Embryonic facial prominence (tissue), 1 donor: ENCODE measurements at regions not wholly inside any gene's neighbourhood (a gene's known extent, or its start where the extent isn't known, plus 50 kb on each side); places are given as distances from the start of the nearest gene placed in this dataset.

Experiments
- DNase-seq: peaks from one replicate; pipeline ENCODE4 v3.0.0-alpha.2; 2016; ENCODE audit errors: extremely low spot score

DNA sequence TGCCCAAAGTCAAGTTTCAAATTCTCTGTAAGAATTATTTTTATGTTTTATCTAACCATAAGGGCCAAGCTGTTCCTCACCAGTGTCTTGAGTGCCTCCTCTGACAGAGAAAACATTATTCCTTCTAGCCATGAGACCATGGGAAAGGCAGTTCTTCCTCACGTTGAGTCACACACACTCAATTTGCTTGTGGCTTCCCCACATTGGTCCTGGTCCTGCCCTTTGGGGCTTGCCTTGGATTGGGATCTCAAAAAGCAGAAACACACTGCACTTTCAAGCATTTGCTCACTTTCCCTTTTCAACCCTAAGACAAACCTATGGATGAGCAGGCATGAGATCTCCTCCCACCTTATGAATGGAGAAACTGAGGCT is 248.3 kb upstream of the IGFBP3 start:
- DNase-seq = no peak

- DNase-seq = no peak
These were observed 247.8 kb upstream of the IGFBP3 start for GRCh38 chr7:46168671-46169383.

- DNase-seq = no peak
These were observed 247.2 kb upstream of the IGFBP3 start for GRCh38 chr7:46168231-46168630.

DNA sequence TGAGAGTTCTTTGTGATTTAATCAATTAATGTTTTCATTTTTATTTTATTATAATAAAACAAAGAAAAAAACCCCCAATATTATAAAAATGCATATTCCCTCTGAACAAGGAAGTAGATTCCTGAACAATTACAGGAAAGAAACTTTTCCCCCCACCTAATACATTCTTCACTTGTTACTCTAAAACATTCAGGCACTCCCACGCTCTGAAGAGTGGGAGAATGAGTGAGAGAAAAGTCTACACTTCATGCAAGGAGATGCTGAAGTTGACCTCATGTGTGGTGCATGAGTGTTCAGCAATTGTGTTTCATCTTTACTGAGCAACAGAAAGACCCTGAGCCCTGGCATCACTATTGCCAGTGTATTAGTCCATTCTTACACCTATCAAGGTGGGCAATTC is 244.2 kb upstream of the IGFBP3 start:
- no peak for DNase-seq

GRCh38 chr7:46164629-46165028 is 243.6 kb upstream of the IGFBP3 start:
- DNase-seq = no peak

- no peak for DNase-seq
These were observed 242.2 kb upstream of the IGFBP3 start for GRCh38 chr7:46163246-46163645.

DNA sequence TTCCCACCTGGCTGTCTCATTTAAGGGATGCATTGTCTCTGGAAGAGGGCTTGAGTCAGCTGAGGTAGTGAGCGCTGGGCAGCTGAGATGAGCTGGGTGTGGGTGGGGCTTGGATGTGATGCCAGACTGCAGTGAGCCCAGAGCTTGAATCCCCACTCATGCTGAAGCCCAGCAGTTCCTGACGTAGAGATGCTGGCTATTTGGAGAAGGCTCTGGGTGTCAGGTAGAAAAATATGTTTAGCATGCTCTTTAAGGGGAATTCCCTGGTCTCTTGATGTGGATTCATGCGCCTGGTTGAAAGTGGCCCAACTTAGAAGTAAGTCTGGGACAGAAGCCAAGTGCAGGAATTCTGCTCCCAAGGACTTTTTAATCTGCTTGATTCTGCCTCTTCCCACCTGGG is 241.5 kb upstream of the IGFBP3 start:
- DNase-seq = no peak

DNA sequence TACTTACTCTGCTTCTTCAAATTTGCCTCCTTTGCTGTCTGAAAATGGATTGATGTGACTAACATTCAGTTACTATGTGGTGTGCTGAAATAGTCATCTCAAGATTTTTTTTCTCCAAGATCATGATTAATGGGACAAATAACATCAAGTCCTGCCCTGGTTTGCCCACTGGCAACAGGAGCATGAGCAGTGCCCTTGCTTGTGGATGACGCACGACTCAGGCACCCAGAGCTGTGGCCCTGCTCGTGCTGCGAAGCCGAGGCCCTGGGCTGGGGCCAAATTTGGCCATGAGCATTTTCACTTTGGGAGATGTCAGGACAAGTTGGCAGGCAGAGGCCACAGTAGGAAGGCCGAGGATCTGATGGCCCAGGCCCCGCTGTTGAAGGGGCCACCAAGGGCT is 239.8 kb upstream of the IGFBP3 start:
- DNase-seq = no peak

DNA sequence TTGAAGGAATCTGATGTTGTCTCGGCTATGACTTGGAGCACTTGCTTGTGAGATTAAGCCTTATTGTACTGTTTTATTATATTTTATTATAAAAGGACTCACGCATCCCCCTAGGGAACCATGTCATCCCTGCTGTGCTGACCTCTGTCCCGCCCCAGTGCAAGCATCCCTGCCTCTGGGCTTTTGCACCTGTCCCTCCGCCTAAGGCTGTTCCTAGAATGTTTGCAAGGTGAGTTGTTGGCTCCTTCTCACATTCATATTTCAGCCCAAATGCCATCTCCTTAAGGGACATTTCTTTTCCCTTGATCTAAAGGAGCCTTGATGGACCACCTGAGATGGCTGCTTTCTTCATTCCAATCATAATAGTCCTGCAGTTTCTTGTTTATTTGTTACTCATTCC is 236.9 kb upstream of the IGFBP3 start:
- DNase-seq = no peak

DNA sequence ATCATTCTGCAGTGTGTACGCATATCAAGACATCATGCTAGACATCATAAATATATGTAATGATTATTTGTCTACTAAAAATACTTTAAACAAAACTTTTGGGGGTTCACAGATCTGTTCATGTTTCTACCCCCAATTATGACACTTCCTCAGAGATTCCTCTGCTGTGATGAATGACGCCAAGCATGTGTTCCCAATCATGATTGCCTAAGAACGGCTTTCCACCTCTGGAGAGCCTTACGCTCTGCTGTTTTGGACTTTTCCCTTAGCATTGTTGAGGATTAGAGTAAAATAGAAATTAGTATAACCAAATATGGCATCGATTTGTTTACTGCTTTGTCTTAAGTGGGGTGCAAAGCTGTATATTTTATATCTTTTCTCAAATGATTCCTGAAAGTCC is 236.3 kb upstream of the IGFBP3 start:
- DNase-seq = no peak

DNA sequence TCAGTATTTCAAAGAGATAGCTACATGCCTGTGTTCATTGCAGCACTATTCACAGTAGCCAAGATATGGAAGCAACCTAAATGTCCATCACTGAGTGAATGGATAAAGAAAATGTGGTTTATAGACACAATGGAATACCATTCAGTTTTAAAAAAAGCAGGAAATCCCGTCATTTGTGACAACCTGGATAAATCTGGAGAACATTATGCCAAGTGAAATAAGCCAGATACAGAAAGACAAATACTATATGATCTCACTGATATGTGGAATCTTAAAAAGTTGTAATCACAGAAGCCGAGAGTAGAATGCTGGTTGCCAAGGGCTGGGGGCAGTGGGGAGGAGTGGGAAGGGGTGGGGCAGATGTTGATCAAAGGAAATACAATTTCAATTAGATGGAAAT is 235.8 kb upstream of the IGFBP3 start:
- no peak for DNase-seq

- no peak for DNase-seq
These were observed 235.0 kb upstream of the IGFBP3 start for GRCh38 chr7:46156086-46156485.

GRCh38 chr7:46155367-46155766 is 234.3 kb upstream of the IGFBP3 start:
- no peak for DNase-seq

DNA sequence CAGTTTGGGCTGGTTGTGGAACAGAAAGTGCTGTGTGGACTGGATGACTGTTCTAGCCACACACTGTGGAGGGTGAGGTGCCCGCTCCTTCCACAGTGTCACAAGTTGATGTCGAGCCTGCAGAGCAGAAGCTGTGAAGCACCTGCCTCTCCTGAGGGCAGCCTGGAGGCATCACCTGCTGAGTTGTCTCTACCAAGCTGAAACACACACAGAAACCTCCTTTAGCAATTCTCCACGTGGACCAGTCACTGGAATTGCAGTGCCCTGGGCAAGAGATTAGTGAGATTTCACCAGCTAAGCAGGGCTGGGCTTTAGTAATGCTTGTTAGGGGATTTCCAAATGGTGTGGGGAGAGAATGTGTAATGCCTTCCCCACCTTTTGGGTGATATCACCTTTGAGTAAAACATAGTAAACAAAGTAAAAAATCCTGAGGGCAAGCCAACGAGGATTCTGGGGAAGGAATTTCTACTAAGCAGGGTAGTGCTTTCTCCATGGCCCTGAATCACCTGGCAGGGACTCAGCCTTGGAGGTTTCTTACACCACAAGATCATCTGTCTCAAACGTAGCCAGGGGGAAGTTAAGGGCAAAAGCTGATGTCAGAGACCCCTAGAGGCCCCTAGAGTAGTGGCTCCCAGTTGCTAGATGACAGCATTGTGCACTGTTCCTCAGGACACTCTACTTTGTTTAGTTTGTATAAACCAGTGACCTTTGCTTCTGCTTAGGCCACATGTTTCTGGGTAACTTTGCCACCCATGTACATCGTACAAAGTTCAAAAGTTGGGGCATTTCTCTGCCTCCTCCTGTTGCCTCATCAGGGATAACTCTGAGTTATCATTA is 233.1 kb upstream of the IGFBP3 start:
- no peak for DNase-seq

DNA sequence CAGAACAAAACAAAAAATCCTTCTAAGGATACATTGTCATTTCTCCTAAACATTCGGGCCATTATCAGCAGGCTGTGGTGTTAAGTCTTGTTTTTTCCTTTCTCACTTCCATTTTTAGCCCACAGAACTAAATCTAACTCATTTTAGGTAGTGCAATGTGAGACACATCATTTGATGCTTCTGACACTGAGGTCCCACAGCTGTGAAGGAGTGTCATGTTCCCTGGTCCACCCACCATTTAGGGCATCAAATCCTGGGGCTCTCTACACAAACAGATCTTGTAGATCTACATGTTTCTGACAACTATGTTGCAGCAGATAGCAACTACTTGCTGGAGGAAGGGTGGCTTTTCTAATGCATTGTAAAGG is 232.5 kb upstream of the IGFBP3 start:
- no peak for DNase-seq

- no peak for DNase-seq
These were observed 231.6 kb upstream of the IGFBP3 start for GRCh38 chr7:46152696-46153095.

DNA sequence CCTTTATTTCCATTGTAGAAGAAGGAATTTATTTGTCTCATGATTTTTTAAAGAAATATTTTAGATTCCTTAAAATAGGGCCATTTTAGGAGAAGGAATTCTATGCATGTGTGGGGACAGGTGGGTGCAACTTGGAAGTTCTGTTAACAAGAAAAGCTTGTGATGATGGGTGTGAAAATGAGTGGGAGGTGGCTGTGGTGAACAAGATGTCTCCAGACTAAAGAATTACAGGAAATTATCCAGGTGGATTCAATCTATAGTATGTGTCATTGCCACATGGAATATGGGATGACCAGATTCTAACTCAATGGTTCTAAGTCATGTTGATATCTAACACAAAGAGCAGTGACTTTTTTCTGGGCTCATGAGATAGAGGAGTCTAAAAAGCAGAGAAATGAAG is 229.6 kb upstream of the IGFBP3 start:
- no peak for DNase-seq

DNA sequence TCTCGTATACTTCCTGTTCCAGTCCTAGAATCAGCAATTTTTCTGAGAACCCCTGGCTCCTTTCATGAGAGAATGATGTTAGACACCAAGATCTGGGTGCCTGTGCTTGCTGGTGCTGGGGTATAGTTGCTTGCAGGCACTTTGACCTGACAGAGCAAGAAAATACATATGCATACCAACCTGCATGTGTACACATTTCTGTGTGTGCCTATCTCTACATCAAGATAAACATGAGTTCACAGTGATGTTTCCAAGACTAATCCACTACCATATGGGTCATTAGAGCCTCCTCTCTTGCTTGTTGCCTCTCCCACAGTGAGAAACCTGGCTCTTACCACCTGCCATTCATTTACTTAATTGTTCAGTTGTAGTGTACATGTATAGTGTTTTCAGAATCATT is 229.1 kb upstream of the IGFBP3 start:
- no peak for DNase-seq

GRCh38 chr7:46147871-46148270 is 226.8 kb upstream of the IGFBP3 start:
- no peak for DNase-seq

- DNase-seq = no peak
These were observed 225.6 kb upstream of the IGFBP3 start for GRCh38 chr7:46146454-46147255.

- no peak for DNase-seq
These were observed 224.3 kb upstream of the IGFBP3 start for GRCh38 chr7:46145412-46145811.
